Central memory CD8-positive, alpha-beta T cell (primary cell): ENCODE measurements at regions not wholly inside any gene's neighbourhood (a gene's known extent, or its start where the extent isn't known, plus 50 kb on each side); places are given as distances from the start of the nearest gene placed in this dataset.
"Not testable (repeated sequence)": the region's sequence is repeated elsewhere in the genome, so short reads cannot be mapped to it uniquely, and the experiment has no call there.

Experiments
- ATAC-seq: fragments of 150-1000 bp; cut with Tn5 transposase; replicated peaks from 2 replicates; pipeline ENCODE4 v1.10.0; 2022; ENCODE audit warnings: mild to moderate bottlenecking, moderate FRiP score, moderate number of reproducible peaks; ENCODE audit not compliant: poor library complexity, severe bottlenecking; ENCODE audit errors: extremely low read depth
- DNase-seq, 2 donors: peaks; one replicate each; pipeline ENCODE4 v3.0.0; 2021; ENCODE audit warnings: low spot score in 2 of 2
- H3K27ac Mint-ChIP-seq: one replicate; pipeline ENCODE4 v1.8.0; 2022; ENCODE audit warnings: low read depth, mild to moderate bottlenecking, moderate library complexity, mixed read lengths
- H3K27me3 Mint-ChIP-seq: one replicate; pipeline ENCODE4 v1.8.0; 2022; ENCODE audit warnings: mixed read lengths
- H3K36me3 Mint-ChIP-seq: one replicate; pipeline ENCODE4 v1.8.0; 2022; ENCODE audit warnings: mild to moderate bottlenecking, moderate library complexity, mixed read lengths; ENCODE audit not compliant: insufficient read depth
- H3K4me1 Mint-ChIP-seq: one replicate; pipeline ENCODE4 v1.8.0; 2022; ENCODE audit warnings: mixed read lengths
- H3K4me3 Mint-ChIP-seq: one replicate; pipeline ENCODE4 v1.8.0; 2022; ENCODE audit warnings: mild to moderate bottlenecking, moderate library complexity, mixed read lengths
- H3K9me3 Mint-ChIP-seq: one replicate; pipeline ENCODE4 v1.8.0; 2022; ENCODE audit warnings: mixed read lengths

DNA sequence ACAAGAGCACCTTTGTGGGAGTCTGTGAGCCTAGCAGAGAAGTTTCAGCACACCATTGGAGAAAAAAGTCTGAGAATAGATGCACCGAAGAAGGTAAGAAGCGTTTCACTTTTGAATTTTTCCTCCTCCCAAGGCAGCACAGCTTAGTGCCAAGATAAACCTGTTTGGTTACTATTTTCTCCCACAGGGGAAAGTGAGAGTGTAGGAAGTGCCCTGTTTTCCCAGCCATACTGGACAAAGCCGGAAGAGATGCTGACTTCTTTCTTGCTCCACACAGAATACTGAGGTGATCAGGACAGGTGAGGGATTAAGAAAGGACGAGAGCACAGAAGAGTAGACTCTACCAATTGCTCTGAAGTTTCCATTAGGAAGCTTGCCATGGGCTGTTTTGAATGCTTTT, 1011.0 kb upstream of the MIR17HG start:
- no peaks in the 10 kb centered on the region for H3K36me3 Mint-ChIP-seq
- no peaks in the 10 kb centered on the region for H3K4me1 Mint-ChIP-seq
- peaks cover 13% of the 10 kb centered on the region for H3K9me3 Mint-ChIP-seq
- DNase-seq (no peak), ATAC-seq (no peak)
- no peaks in the 10 kb centered on the region for H3K27me3 Mint-ChIP-seq
- no peak overlapping the region for H3K4me3 Mint-ChIP-seq
- H3K27ac Mint-ChIP-seq: no peak overlapping the region

GRCh38 chr13:90341348-90341747, 1006.1 kb upstream of the MIR17HG start:
- not testable (repeated sequence) for ATAC-seq, H3K36me3 Mint-ChIP-seq, H3K27ac Mint-ChIP-seq, DNase-seq, H3K4me1 Mint-ChIP-seq, H3K27me3 Mint-ChIP-seq, H3K4me3 Mint-ChIP-seq
- peaks cover 24% of the 10 kb centered on the region for H3K9me3 Mint-ChIP-seq

- DNase-seq, H3K4me3 Mint-ChIP-seq: not testable (repeated sequence)
Observed at GRCh38 chr13:90348477-90349136, 998.9 kb upstream of the MIR17HG start.

GRCh38 chr13:90352763-90353162, 994.7 kb upstream of the MIR17HG start:
- Mint-ChIP-seq H3K4me1 (no peaks in the 10 kb centered on the region), H3K4me3 (no peak overlapping the region), H3K9me3 (peaks cover 10% of the 10 kb centered on the region), H3K27me3 (no peaks in the 10 kb centered on the region), H3K36me3 (no peaks in the 10 kb centered on the region), H3K27ac (no peak overlapping the region)
- DNase-seq (no peak), ATAC-seq (no peak)

More at GRCh38 chr13:90348477-90349136, 998.9 kb upstream of the MIR17HG start:
- not testable (repeated sequence) for H3K36me3 Mint-ChIP-seq, ATAC-seq, H3K27me3 Mint-ChIP-seq, H3K27ac Mint-ChIP-seq, H3K4me1 Mint-ChIP-seq
- peaks cover 16% of the 10 kb centered on the region for H3K9me3 Mint-ChIP-seq

DNA sequence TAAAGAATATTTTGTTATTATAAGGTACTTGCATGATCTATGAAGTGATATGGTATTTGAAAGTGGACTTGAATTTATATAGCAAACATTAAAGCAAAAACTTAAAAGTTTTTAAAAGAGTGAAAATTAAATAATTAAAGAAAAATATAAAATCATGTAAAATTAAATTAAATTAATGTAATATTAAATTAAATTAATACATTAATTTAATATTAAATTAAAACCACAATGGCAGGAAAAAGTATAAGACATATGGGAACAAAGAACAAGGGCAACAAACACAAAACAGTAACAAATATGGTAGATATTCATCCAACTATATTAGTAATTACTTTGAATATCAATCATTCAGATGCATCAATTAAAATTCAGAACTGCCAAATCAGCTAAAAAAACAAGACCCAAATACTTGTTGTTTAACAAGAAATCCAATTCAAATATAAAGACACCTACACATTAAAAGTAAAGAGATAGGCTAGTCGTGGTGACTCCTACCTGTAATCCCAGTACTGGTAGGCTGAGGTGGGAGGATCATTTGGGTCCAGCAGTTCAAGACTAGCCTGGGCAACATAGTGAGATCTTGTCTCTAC, 992.2 kb upstream of the MIR17HG start:
- H3K27ac Mint-ChIP-seq: no peak overlapping the region
- H3K27me3 Mint-ChIP-seq: no peaks in the 10 kb centered on the region
- no peak for ATAC-seq
- no peaks in the 10 kb centered on the region for H3K36me3 Mint-ChIP-seq
- no peaks in the 10 kb centered on the region for H3K4me1 Mint-ChIP-seq
- H3K9me3 Mint-ChIP-seq: no peaks in the 10 kb centered on the region
- no peak overlapping the region for H3K4me3 Mint-ChIP-seq
- DNase-seq: no peak

DNA sequence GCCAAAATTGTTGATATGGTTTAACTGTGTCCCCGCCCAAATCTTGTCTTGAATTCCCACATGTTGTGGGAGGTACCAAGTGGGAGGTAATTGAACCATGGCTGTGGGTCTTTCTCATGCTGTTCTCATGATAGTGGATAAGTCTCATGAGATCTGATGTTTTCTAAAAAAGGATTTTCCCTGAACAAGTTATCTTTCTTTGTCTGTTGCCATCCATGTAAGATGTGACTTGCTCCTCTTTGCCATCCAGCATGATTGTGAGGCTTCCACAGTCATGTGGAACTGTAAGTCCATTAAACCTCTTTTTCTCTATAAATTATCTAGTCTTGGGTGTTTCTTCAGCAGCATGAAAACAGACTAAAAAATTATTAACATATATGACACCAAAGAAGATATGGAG, 986.7 kb upstream of the MIR17HG start:
- no peaks in the 10 kb centered on the region for H3K27me3 Mint-ChIP-seq
- H3K4me3 Mint-ChIP-seq: no peak overlapping the region
- H3K36me3 Mint-ChIP-seq: no peaks in the 10 kb centered on the region
- no peak for ATAC-seq
- H3K4me1 Mint-ChIP-seq: no peaks in the 10 kb centered on the region
- no peak overlapping the region for H3K27ac Mint-ChIP-seq
- H3K9me3 Mint-ChIP-seq: peaks cover 5% of the 10 kb centered on the region
- no peak for DNase-seq

GRCh38 chr13:90362707-90363106, 984.8 kb upstream of the MIR17HG start:
- no peaks in the 10 kb centered on the region for H3K36me3 Mint-ChIP-seq
- DNase-seq (no peak), ATAC-seq (no peak)
- peaks cover 9% of the 10 kb centered on the region for H3K9me3 Mint-ChIP-seq
- H3K27me3 Mint-ChIP-seq: no peaks in the 10 kb centered on the region
- no peak overlapping the region for H3K27ac Mint-ChIP-seq
- H3K4me1 Mint-ChIP-seq: no peaks in the 10 kb centered on the region
- H3K4me3 Mint-ChIP-seq: no peak overlapping the region

DNA sequence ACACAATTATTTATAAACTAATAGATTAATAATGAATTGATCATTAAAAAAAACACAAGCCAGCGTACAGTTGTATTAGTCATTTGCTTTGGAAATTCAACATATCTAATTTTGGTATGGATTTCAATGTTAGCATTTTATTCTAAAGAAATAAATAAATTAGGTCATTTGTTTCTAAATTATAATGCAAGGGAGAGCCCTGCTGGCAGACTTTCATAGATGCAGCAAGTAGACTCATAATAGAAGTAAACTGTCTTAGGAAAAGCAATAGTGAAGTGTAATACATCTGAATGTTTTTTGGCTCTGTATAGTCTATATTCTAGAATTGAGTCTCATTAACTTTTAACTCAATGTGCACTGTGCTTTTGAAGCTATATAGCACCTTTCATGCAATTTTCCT, 982.4 kb upstream of the MIR17HG start:
- peaks cover 15% of the 10 kb centered on the region for H3K9me3 Mint-ChIP-seq
- DNase-seq: no peak

DNA sequence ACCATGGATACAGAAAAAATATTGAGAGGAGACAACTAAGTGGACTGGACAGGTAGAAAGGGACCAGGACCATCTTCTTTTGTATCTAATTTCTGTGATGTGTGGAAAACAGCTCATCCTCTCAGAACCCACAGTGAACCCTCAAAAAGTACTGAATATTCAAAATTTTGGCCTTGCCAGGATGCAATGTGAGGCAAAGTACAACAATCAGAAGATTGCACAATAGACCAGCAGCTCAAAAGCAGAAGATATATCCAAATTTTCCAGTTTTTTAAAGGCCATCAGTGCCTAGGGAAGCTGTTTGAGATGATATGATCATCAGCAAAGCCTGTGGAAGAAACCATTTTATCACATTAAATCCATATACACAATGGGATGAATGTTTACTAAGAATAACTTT, 973.3 kb upstream of the MIR17HG start:
- Mint-ChIP-seq H3K36me3 (no peaks in the 10 kb centered on the region), H3K27ac (no peak overlapping the region), H3K4me1 (no peaks in the 10 kb centered on the region), H3K9me3 (peaks cover 9% of the 10 kb centered on the region), H3K4me3 (no peak overlapping the region), H3K27me3 (no peaks in the 10 kb centered on the region)
- no peak for ATAC-seq
- no peak for DNase-seq

More for the DNA sequence above, 982.4 kb upstream of the MIR17HG start:
- H3K27me3 Mint-ChIP-seq: no peaks in the 10 kb centered on the region
- no peaks in the 10 kb centered on the region for H3K4me1 Mint-ChIP-seq
- no peak overlapping the region for H3K27ac Mint-ChIP-seq
- no peak overlapping the region for H3K4me3 Mint-ChIP-seq
- no peaks in the 10 kb centered on the region for H3K36me3 Mint-ChIP-seq
- ATAC-seq: no peak

DNA sequence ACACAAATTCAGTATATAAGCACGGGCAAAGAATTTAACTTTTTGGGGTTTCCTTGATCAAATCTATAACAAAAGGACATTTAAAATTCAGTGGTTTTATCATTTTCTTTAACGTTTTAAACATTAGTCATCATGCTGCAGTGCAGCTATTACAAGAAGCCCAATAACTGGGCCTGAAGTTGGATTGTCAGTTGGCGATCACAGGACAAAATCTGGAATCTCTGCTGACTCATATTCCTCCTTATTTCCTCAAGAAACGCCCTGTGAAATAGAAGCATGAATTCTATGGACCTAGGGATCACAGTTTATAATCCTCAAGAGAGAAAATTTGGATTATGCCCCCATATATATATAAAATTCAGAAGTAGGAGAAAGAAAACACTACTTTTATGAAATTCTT, 971.6 kb upstream of the MIR17HG start:
- Mint-ChIP-seq H3K27ac (no peak overlapping the region), H3K4me3 (no peak overlapping the region), H3K9me3 (peaks cover 5% of the 10 kb centered on the region), H3K4me1 (no peaks in the 10 kb centered on the region), H3K27me3 (no peaks in the 10 kb centered on the region), H3K36me3 (no peaks in the 10 kb centered on the region)
- ATAC-seq (no peak), DNase-seq (no peak)

DNA sequence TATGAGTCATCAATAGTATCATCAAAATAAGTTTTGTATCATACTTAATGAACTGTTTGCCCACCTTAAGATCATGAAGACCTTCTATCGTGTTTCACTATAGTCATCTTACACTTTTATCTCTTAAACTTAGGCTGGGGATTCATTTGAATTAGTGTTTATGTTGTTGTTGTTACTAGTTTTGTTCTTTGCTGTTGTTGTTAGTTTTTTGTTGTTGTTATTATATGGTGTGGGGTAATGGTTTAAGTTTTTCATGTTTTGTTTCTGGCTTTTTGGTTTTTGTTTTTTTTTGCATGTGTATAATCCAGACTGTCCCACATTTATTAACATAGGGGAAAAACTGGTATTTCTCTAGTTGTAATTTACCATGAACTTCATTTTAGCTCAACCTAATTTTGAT, 965.1 kb upstream of the MIR17HG start:
- H3K4me3 Mint-ChIP-seq: no peak overlapping the region
- no peak for ATAC-seq
- H3K36me3 Mint-ChIP-seq: no peaks in the 10 kb centered on the region
- DNase-seq: no peak
- H3K9me3 Mint-ChIP-seq: peaks cover 7% of the 10 kb centered on the region
- no peaks in the 10 kb centered on the region for H3K4me1 Mint-ChIP-seq
- H3K27me3 Mint-ChIP-seq: no peaks in the 10 kb centered on the region
- no peak overlapping the region for H3K27ac Mint-ChIP-seq

DNA sequence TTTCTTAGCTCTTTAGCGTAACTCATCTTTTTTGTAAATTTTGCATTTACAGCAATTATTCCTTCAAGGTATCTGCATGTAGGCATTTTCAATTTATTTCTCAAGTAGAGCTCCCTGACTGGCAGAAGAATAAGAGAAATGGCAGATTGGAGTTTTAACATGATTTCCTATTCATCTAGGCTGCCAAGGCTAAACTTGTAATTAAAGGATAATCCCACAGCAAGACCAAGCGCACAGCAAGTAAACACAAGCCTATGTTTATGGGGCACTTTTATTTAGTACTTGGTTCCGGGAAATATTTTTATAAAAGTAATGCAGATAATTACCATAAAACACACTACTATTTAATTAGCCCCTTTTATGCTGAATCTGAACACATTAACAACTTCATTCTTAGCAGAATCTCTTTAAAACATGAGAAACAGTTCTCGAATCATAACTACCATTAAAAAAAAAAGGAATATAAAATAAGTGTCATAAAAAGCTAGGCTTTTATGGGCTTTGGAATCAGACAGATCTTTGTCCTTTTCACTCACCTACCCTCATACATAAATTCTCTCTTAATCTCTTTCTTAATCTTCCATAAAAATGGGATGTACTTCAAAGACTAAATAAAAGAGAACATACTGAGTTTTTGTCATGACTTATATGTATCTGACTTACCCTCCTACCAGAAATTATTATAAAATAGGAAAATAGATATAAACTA, 961.6 kb upstream of the MIR17HG start:
- DNase-seq (no peak), ATAC-seq (no peak)
- Mint-ChIP-seq H3K9me3 (peaks cover 29% of the 10 kb centered on the region), H3K36me3 (no peaks in the 10 kb centered on the region), H3K27ac (no peak overlapping the region), H3K27me3 (no peaks in the 10 kb centered on the region), H3K4me3 (no peak overlapping the region), H3K4me1 (no peaks in the 10 kb centered on the region)

DNA sequence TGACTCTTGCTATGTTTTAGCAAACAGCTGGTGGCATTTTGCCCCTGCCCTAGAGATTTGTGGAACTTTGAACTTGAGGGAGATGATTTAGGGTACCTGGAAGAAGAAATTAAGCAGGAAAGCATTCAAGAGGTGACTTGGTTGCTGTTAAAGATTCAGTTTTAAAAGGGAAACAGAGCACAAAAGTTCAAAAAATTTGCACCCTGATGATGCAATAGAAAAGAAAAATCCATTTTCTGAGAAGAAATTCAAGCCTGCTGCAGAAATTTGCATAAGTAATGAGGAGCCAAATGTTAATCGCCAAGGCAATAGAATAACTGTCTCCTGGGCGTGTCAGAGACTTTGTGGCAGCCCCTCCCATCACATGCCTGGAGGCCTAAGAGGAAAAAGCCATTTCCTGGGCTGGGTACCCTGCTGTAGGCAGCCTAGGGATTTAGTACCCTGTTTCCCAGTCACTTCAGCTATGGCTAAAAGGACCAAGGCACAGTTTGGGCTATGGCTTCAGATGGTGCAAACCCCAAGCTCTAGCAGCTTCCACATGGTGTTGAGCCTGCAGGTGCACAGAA, 958.5 kb upstream of the MIR17HG start:
- H3K9me3 Mint-ChIP-seq: peaks cover 33% of the 10 kb centered on the region
- H3K4me3 Mint-ChIP-seq: no peak overlapping the region
- H3K4me1 Mint-ChIP-seq: no peaks in the 10 kb centered on the region
- no peak for ATAC-seq
- H3K27ac Mint-ChIP-seq: no peak overlapping the region
- no peak for DNase-seq
- H3K27me3 Mint-ChIP-seq: no peaks in the 10 kb centered on the region
- H3K36me3 Mint-ChIP-seq: no peaks in the 10 kb centered on the region
